Left renal pelvis (tissue), 4 donors: ENCODE measurements at regions not wholly inside any gene's neighbourhood (a gene's known extent, or its start where the extent isn't known, plus 50 kb on each side); places are given as distances from the start of the nearest gene placed in this dataset.
A peak's percentile ranks its signal among the peaks of the same experiment; 100 is the strongest.
"Not testable (repeated sequence)": the region's sequence is repeated elsewhere in the genome, so short reads cannot be mapped to it uniquely, and the experiment has no call there.

Experiments
- DNase-seq, 4 donors: peaks; one replicate each; pipeline ENCODE4 v3.0.0-alpha.2; 2013; ENCODE audit warnings: low read depth in 4 of 4, low spot score in 3 of 4

DNA sequence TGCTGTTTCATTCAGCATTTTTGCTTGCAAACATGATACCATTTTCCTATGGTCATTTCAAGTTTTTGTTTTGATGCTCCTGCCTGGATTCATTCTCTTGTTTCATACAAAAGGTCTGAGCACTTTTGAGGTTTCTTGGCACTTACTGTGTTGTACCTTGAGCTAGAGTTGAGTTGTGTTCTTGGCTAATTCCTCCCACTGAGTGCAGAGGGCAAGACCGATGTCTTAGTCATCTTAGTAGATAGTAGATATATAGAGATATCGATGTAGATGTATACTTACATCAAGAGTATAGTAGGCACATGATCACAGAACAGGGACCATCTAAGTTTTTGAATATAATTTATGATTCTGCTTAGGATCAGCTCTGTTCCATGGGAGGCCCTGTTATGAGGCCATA lies 366.6 kb downstream of the OSTF1 start:
- DNase-seq: no peak

DNA sequence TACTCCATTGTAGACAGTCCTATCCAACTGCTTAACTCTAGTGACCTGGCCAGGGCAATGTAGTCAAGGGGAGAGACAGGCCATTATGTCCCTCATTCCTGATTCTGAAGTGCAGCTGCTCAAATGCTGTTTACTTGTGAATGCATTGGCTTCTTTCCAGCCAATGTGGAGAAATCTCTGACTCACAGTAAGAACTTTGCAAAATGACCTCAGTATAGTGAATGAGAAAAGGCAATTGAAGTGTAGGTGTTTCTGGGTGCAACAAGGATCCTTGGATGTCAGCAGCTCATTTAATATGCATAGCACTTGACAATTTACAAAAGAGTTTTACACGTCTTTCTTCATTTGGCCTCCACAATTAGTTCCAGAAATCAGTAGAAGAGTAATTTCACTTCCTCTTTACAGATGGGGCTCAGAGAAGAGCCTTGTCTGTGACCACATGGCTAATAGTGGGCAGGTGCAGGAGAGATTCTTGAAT lies 367.2 kb downstream of the OSTF1 start:
- DNase-seq: no peak

DNA sequence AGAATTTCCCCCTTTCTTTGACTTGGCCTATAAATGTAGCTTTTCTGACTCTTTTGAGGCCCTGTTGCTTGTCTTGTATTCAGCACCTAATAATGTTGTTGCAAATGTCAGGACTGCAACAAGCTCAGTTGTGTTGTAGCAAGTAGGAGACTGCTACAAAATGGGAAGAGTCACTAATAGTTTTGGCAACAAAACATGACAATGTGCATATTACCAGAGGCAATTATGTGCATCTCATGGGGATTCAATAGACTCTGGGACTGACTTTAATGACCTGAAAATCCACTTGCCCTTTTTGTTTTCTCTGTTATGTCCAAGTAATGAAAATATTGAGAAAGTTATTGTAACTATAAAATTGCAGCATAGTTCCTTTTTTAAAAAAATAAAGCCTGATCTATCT lies 368.4 kb downstream of the OSTF1 start:
- DNase-seq: no peak

DNA sequence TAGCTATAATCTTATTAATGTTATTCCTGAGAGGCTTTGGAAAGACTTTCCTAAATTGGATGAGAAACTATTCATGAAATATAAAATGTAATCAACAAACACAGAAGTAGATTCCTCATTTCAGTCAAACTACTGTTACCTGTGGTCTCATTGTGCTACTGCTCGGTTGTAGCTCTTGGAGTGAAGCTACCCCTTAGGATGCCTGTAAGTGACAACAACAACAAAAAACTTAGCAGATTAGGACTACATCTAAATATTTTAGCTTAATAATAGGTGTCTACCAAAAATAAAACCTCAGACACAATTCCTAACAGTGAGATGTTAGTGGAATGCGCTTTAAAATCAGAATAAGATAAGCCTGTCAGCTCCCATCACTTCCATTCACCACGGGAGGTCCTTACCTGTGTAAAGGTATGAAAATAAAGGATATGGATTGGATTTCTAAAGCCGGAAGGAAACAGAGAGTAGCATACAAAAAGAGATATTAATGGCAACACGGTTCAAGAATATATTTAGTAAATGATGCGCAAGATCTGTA lies 369.2 kb downstream of the OSTF1 start:
- DNase-seq: no peak

DNA sequence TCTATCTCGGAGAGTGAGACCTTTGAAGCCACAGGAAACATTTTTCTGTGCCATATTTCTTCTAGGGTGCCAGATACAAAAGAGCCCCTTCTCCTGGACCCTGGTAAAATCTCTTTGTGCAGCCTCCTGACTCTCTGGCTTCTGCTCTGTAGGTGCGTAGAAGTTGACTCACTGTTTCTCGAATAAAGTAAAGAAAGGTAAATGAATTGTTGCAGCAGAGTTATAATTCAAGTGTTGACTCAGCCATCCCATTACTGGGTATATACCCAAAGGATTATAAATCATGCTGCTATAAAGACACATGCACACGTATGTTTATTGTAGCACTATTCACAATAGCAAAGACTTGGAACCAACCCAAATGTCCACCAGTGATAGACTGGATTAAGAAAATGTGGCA lies 371.0 kb downstream of the OSTF1 start:
- DNase-seq: not testable (repeated sequence)

DNA sequence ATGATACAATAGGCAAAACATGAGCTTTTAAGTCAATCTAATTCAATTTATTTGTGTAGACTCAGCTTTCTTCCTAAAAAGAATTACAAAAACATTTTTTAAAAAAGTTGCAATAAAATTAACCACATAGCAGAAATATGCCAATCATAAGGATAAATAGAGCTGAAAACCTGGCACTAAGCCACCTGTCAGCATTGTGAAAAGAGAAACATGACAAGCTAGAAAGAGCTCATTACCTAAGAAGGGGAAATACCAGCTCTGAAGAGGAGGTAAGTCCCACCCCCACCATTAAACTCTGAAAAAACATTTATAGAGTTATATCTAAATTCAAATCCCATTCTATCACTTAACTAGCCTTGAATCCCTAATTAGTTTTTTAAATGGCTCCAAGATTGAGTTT lies 372.9 kb downstream of the OSTF1 start:
- DNase-seq: no peak

DNA sequence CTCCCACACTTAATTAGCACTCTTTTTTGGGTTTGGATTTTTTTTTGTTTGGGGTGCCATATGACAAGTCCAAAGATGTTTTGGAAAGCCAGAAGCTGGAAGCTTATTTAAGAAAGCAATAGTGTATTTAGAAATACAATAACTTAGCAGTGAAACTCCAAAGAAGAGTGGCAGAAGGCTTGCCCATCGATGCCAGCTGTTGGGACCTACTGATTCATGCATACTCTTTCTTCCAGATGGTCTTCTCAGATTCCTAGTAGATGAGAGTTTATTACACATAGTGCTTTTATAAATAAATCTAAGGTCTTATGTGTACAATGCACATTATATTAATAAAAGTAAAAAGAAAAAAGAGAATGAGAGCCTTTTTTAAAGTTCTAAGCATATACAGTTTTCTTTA lies 374.6 kb downstream of the OSTF1 start:
- DNase-seq: no peak

DNA sequence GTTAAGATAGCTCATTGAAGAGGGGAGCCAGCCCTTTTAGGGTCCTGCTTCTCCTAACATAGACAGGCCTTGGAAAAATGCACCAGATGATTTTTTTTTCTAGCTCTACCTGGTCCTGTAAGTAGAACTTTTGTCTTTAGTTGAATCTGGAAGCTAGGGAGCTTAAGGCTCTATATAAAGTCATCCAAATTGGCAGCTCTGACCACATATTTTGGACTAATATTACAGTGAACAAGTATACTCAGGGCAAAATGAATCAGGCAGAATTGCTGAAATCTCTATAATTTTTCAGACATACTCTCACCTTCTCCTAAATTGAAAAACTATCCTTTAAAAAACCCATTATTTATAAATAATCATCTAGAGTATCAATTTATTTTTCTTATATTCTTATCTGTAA lies 375.6 kb downstream of the OSTF1 start:
- no peak for DNase-seq

DNA sequence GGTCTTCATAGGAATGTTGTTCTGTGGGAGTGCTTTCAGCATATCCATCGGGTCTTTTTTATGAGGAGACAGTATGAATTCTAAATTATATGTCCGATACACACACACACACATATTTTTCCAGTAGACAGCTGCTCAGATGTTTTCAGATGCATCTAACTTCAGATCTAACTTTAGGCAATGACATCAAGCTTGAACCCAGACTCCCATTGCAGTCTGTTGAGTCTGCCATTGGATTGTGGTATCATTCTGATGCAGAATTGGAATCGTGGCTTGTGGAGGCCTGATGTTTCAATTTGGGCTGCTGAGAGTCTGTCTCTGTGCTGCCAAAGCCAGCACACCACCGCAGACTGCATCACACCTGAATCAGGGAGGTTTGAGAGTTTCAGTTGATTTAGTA lies 376.4 kb downstream of the OSTF1 start:
- no peak for DNase-seq

DNA sequence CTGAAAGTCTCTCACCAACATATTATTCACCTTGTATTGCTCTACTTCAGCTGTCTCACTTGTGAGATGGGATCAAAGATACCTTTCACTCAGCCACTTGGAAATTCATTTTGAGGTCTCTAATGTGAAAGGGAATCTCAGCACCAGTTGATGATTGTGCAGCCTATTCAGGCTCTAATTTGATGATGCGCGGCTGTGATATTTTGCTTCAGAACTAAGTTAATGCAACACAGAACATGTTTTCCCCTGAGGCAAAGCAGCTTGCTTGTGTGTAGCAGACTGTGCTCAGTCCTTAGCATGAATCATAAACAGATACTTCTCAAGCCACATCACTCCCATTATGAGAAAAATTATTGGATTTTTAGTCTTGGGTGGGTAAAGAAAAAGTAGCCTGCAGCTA lies 378.8 kb downstream of the OSTF1 start:
- DNase-seq: no peak

DNA sequence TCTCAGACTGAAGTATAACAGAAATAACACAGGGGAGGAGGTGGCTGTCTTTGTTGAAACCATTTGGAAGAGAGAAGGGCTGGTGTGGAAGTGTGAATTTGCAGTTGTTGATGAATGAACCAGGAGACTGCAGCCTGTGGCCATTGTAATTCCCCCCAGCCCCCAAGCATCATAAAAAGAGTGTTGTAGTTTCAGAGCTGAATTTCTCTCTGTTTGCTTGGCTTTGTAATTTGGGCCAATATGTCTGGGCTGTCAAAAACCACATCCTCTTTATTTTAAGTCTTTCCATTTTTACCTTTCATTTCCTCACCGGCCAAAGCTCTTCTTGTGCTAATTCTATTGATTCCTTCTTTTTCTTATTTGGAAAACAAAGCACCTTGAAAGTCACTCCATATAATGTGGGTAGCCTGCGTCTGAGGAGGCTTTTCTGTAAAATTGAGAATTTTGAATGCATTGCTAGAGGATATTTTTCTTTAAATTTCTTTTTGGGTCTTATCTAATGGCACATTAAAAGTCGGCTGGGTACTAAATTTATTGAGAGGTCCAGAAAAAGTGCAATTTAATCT lies 383.3 kb downstream of the OSTF1 start:
- no peak for DNase-seq

DNA sequence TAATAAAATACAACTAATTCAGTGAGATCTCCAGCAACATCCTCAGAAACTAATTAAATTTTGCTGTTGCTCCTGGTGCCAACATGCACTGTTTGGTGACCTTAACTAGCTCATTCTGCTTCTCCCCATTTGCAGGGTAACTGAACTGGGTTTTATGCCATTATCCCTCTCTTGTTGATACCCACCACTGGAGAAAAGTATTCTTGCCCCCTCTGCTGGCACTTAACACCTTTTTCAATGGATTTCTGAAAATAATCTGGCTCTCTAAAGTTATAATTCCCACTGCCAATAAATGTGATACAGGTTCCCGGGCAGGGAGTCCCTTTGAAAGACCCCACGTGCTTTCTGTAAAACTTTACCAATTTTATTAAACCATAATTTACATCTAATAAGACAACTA lies 394.3 kb downstream of the OSTF1 start:
- DNase-seq: no peak

DNA sequence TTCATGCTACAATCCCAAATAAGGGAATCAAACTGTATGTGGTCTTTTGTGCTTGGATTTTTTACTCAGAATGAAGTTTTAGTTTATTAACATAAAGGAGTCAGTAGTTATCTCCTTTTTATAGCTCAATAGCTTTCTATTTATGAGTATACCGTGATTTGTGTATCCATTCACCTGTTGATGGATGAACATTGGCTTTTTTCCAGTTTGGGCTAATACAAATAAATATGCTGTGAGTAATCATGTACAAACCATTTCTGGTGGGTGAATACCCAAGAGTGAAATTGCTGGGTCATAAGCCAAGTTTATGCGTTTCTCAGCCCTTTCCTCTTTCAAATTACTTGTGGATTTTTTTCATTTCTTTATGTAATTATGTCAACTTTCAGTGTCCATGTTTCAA lies 395.3 kb downstream of the OSTF1 start:
- DNase-seq: no peak

DNA sequence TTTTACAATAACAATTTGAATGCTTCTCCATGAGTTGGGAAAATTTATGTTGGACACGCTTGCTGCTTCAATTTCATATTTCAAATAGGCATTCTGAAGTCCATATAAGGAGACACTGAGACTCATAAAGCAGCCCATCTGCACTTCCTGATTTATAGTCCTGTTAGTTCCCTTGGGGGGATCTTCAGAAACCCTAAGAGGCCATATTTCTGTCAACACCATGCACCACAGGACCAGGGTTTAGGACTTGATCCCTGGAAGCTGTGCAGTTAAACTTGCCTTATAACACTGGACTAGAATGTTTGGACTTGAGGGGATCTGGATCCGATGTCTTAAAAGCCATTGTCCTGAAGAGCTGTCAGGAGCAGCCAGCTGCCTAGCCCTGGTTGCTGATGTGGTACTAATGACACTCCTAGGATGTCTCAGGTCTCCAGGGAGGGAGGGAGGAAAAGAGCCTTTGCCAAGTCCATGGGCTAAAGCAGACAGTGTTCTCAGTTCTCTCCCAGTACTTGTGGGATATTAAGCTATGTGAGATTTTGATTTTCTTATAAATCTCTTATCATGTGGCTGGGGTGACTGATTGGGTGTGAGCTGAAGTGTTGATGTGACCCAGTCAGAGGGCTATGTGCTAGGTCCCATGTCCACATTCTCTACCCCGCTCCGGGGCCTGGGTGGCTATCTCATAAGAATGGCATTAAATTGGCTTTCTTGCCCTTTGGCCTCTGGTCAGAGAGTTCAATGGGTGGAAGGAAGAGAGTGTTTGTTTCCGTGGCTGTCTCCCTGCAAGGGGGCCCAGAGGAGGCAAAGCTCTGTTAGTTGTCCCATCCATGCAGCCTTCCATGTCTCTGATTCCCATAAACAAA lies 399.8 kb downstream of the OSTF1 start:
- peak in 1 of 4 donors; percentile 1 for DNase-seq

DNA sequence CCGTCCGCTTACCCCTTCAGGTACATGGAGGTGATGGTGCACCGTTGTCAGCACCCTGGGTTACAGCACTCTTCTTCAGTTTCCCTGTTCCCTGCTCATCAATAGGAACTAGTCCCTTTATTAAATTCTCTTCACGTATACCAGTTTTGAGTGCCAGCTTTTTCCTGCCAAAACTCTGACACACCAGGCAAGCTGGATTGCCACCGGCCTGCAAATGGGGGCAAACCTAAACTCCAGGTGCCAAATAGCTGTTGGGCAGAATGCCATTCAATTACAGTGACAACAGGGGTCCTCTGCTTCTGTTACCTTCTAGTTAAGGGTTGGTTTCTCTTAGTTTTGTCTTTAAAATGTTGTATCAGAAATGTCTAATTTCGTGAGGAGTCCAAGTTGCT lies 400.4 kb downstream of the OSTF1 start:
- no peak for DNase-seq

DNA sequence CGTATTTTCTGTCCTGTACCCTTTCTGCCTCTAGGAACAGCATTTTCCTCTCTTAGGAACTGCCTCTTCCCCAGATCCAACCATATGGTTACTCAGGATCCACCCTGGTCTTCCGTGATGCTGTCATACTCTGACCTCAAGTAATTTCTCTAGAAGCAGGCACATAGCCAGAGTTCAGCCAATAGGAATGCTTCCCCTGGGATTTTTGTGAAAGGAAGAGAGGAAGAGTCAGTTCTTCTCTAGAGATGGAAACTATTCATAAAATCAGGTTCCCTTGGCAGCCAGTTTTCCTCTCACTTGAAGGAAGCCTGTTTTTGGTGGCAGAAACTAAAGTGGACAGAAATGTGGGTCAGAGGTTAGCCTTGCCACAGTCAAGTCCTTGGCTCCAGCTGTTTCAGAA lies 400.1 kb upstream of the PCSK5 start:
- DNase-seq: no peak

DNA sequence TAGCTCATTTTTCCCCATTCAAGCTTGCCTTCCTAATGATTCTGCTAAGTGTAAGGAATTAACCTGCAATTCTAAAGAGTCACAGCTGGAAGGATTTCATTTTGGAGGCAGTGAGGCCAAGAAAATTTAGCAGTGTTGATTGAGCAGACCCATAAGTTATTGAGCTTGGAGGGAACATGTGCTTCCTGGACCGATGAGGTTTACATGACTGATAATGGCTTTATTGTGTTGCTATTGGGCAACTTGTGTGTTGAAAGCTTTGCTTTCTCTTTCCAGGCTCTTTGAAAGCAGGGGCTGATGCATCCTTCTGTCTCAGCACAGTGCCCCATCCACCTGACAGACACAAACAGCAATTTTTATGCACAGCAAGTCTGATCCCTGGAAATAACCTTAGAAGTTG lies 398.9 kb upstream of the PCSK5 start:
- DNase-seq: no peak

DNA sequence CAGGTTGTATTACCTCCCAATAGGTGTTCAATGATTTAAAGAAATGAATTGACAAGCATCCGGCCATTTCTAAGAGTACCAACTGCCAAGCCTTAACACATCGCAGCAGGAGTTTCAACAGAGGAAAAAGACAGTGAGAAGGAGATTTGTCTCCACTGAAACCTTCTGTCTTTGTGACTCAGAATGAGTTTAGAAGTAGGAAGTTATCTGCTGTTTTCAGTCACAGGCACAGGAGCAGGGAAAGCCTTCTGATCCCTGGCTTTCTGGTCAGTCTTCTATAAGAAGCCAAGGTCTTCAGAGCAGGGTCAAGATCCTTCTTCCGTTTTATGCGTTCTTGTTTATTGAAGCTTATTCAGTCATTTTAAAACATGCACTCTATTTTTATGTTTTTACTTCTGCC lies 390.7 kb upstream of the PCSK5 start:
- DNase-seq: no peak

DNA sequence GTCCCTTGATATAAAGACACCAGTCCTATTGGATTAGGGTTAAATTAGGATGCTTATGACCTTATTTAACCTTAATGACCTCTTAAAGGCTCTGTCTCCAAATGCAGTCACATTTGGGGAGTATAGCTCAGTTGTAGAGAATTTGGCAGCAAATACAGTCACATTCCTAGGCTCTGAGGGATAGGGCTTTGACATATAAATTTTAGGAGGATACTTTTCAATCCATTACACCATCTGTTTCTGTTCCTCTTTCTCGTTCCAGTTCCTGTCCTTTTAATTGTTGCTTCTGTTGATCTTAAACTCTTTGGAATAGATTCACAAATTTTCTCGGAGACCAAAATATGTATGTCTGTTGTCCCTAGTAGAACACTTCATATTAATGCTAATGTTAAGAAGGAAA lies 390.0 kb upstream of the PCSK5 start:
- DNase-seq: no peak

DNA sequence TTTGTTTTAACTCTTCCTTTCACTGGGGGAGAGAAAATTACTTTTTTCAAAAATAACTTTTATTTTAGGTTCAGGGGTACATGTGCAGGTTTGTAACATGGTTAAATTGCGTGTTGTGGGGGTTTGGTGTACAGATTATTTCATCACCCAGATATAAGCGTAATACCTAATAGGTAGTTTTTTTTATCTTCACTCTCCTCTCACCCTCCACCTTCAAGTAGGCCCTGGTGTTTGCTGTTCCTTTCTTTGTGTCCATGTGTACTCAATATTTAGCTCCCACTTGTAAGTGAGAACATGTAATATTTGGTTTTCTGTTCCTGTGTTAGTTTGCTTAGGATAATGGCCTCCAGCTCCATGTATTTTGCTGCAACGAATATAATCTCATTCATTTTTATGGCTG lies 389.5 kb upstream of the PCSK5 start:
- not testable (repeated sequence) for DNase-seq

DNA sequence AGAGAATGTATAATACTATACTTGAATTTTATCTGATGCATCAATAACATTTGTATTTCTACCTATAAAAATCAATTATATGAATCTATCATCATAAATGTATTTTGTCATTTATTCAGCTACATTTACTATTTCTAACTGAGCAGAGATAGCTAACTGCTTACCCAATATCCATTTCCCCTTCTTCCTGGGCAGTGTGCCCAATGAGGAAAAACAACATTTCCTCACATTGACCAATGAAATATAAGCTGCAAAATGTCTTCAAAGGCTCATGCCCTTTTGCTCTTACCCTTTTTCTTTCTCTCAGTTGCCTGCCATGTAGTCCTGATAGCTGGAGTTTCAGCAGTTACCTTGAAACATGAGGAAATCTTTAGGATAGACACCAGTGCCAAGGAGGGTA lies 385.8 kb upstream of the PCSK5 start:
- no peak for DNase-seq

DNA sequence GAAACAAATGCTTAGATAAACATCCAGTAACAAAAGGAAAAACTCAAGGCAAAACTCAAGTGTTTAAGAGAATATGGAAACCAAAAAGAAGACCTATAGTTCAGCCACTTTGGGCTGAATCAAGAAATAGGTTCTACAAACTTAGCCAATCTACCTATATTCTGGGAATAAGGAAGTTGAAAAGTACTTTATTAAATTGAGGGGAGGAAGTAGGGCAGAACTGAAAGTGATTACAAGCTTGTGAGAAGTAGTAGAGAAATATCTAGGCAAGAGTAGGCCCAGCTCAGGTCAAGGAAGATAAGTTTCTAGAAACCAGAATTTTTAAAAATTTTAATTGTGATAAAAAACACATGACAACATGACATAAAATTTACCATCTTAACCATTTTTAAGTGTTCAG lies 384.8 kb upstream of the PCSK5 start:
- DNase-seq: no peak
